22Rv1 (cell line): ENCODE measurements at regions not wholly inside any gene's neighbourhood (a gene's known extent, or its start where the extent isn't known, plus 50 kb on each side); places are given as distances from the start of the nearest gene placed in this dataset.

Experiments used
- ZFX ChIP-seq: fragments of 450-650 bp; IDR thresholded peaks from 2 replicates; pipeline ENCODE4 v1.6.1; 2017; ENCODE audit warnings: antibody characterized with exemption, borderline replicate concordance
- TF ChIP-seq, protein P1 (sequence below): fragments of 450-650 bp; IDR thresholded peaks from 2 replicates; pipeline ENCODE4 v1.5.1; 2017; ENCODE audit warnings: mild to moderate bottlenecking

DNA sequence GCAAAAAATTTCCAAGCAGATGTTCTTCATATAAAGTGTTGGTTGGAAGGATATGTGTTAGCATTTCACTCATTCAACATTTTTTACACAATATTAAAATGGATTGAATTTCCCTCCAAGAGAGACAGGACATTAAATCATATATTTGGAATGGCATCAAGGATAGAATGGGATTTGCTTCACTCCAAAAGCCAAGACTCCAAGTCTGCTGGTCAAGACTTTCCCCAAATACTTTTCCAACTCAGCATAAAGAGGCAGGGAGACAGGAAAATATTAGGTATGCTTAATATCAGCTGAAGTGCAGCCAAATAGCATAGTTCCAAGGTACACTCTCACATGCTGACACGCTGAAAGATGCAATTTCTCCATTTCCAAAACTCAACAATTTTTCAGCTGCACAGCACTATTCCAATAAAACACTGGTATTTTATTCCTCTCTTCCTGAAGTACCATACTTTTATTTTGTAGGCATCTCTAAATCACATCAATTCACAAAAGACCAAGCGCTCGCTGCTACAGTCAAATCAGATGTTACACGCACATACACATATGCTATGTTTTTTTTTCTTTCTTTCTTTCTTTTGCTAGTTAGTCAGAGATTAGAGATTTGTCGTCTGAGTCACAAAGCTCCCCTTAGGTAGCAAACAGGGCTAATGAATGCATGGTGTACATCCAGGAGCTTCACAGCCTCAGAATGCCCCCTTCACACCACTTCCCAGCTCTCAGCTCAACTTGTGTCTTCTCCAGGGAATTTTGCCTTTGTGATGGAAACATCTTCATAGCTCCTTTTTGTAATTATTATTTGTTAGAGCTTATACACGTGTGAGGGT, 1033.8 kb upstream of the AUTS2 start:
- TF ChIP-seq, protein P1, sequence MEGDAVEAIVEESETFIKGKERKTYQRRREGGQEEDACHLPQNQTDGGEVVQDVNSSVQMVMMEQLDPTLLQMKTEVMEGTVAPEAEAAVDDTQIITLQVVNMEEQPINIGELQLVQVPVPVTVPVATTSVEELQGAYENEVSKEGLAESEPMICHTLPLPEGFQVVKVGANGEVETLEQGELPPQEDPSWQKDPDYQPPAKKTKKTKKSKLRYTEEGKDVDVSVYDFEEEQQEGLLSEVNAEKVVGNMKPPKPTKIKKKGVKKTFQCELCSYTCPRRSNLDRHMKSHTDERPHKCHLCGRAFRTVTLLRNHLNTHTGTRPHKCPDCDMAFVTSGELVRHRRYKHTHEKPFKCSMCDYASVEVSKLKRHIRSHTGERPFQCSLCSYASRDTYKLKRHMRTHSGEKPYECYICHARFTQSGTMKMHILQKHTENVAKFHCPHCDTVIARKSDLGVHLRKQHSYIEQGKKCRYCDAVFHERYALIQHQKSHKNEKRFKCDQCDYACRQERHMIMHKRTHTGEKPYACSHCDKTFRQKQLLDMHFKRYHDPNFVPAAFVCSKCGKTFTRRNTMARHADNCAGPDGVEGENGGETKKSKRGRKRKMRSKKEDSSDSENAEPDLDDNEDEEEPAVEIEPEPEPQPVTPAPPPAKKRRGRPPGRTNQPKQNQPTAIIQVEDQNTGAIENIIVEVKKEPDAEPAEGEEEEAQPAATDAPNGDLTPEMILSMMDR = no peak
- TF ChIP-seq ZFX = no peak
